Heart left ventricle (tissue), 13 donors: ENCODE measurements at regions not wholly inside any gene's neighbourhood (a gene's known extent, or its start where the extent isn't known, plus 50 kb on each side); places are given as distances from the start of the nearest gene placed in this dataset.

Experiments used
- CTCF ChIP-seq, 12 donors: fragments of 200-600 bp; sonication (generic) in 4 of 12; IDR thresholded peaks; one replicate each; pipeline versions ENCODE4 v1.5.0 to v1.8.0; 2018 to 2022; ENCODE audit warnings: antibody characterized with exemption in 12 of 12, mild to moderate bottlenecking in 5 of 12
- POLR2A ChIP-seq, 2 donors: fragments of 450-650 bp; IDR thresholded peaks; one replicate each; pipeline ENCODE4 v1.6.1; 2017; ENCODE audit warnings: antibody characterized with exemption in 2 of 2, mild to moderate bottlenecking in 2 of 2, moderate library complexity in 2 of 2
- donor health status: ischemic (EF 13 %, LVEDD 7.1; RV severe dilation, severe dysfunction).
- donor health status: DM: no; HTN: yes; CAD: no.
- donor health status: DM: no; HTN: no; CAD: no.
- donor health status: ischemic (EF 25% LVEDD 6.9; RV normal size, moderate dysfunction).
- donor health status: ischemic (EF 25% LVEDD 5.7; RV mildly dilated, moderate dysfunction).
- donor health status: ischemic (EF 35%, LVEDD 5.7; RV mildly dilated, moderate dysfunction).
- donor health status: nonischemic (EF 11% LVEDD 7.7; RV severe dilation, severe dysfunction).
- donor health status: DM: yes; HTN: yes; CAD: no.
- donor health status: PGD.
- donor health status: ischemic (EF 29% LVEDD 5.4; RV normal size, mild dysfunction).
- donor health status: nonischemic (EF 23%, LVEDD 6.1; RV moderate dilation, normal function).

GRCh38 chr14:79937433-79937832 lies 273.9 kb downstream of the DIO2 start:
- no peak for TF ChIP-seq CTCF (IDR thresholded peaks at IDR 0.05)
- TF ChIP-seq POLR2A (IDR thresholded peaks at IDR 0.05), result no peak
